ENCODE measurements at regions not wholly inside any gene's neighbourhood (a gene's known extent, or its start where the extent isn't known, plus 50 kb on each side); places are given as distances from the start of the nearest gene placed in this dataset.

- H4K5ac ChIP-seq (ENCODE audit: insufficient read length, low read depth, low read length): no peak overlapping the region
- no peak overlapping the region for H4K8ac ChIP-seq (replicated peaks; ENCODE audit: insufficient read length, low read depth, low read length)
- no peak overlapping the region for H3T11ph ChIP-seq (ENCODE audit: low read length)
- Mint-ChIP-seq H3K27ac (no peak overlapping the region), H3K4me3 (no peak overlapping the region), H3K9me3 (no peaks in the 10 kb centered on the region), H3K36me3 (ENCODE audit: insufficient read depth in 1 of 3, low read depth in 3 of 3) (no peaks in the 10 kb centered on the region), H3K27me3 (ENCODE audit: low read depth) (no peaks in the 10 kb centered on the region), H3K4me1 (no peaks in the 10 kb centered on the region)
- no peak overlapping the region for H3K18ac ChIP-seq (ENCODE audit: insufficient read length, low read depth, low read length)
- H3K27me3 ChIP-seq (ENCODE audit: insufficient read depth, low read length): no peaks in the 10 kb centered on the region
- no peaks in the 10 kb centered on the region for H3K4me1 ChIP-seq (ENCODE audit: insufficient read depth, low read length)
- no peak overlapping the region for H3K9ac ChIP-seq (ENCODE audit: extremely low read depth, insufficient read length, low read length)
- H3K56ac ChIP-seq (ENCODE audit: insufficient read length, low read depth, low read length): no peak overlapping the region
- no peak overlapping the region for H2BK12ac ChIP-seq (ENCODE audit: insufficient read length, low read depth, low read length)
- H3K4ac ChIP-seq (ENCODE audit: low read depth, low read length): no peak overlapping the region
- DNase-seq: no peak
- H2BK20ac ChIP-seq (ENCODE audit: low read depth, low read length, poor library complexity, severe bottlenecking): no peak overlapping the region
- H2AK5ac ChIP-seq (ENCODE audit: insufficient read length, low read length): no peak overlapping the region
- H3K79me1 ChIP-seq (ENCODE audit: insufficient read depth, low read depth, low read length, poor library complexity, severe bottlenecking): no peaks in the 10 kb centered on the region
- no CpG with 5 or more reads among the region's 1 CpG for WGBS (ENCODE audit: extremely low coverage, insufficient read length, low lambda C conversion rate)
- no peak overlapping the region for H3K4me2 ChIP-seq (ENCODE audit: insufficient read depth, insufficient read length, low read length)
- H3K79me2 ChIP-seq (ENCODE audit: insufficient read depth, low read length): no peaks in the 10 kb centered on the region
- no peak overlapping the region for H2BK15ac ChIP-seq (ENCODE audit: low read depth, low read length)
- no peak overlapping the region for H3K23ac ChIP-seq (ENCODE audit: insufficient read length, low read depth, low read length)
- no peak overlapping the region for H2BK120ac ChIP-seq (ENCODE audit: low read depth, low read length, poor library complexity, severe bottlenecking)
- no peak overlapping the region for H3K27ac ChIP-seq (ENCODE audit: insufficient read length, low read depth, low read length)
- H3K23me2 ChIP-seq (ENCODE audit: insufficient read length, low read depth, low read length, poor library complexity, severe bottlenecking): no peaks in the 10 kb centered on the region
- no peak overlapping the region for H3K14ac ChIP-seq (ENCODE audit: insufficient read depth, low read length)
- H3K9me3 ChIP-seq (ENCODE audit: control insufficient read depth, low read depth, low read length): no peaks in the 10 kb centered on the region
- TF ChIP-seq CTCF (conservative IDR thresholded peaks at IDR 0.05): no peak
- H2BK5ac ChIP-seq (ENCODE audit: insufficient read length, low read length): no peak overlapping the region
- H4K91ac ChIP-seq (ENCODE audit: insufficient read length, low read depth, low read length): no peak overlapping the region
- no peaks in the 10 kb centered on the region for H4K20me1 ChIP-seq (ENCODE audit: control insufficient read depth, insufficient read depth, insufficient read length)
- no peak overlapping the region for H2AFZ ChIP-seq (ENCODE audit: low read length)
These were observed 246.4 kb upstream of the TMEM161B start for GRCh38 chr5:88515068-88515467.
